ENCODE measurements at regions not wholly inside any gene's neighbourhood (a gene's known extent, or its start where the extent isn't known, plus 50 kb on each side); places are given as distances from the start of the nearest gene placed in this dataset.

GRCh38 chr7:113801751-113802150, 117.1 kb downstream of the PPP1R3A start:
- TF ChIP-seq CTCF (IDR thresholded peaks at IDR 0.05) (no peak), POLR2A (IDR thresholded peaks at IDR 0.05) (no peak)
